Urothelium cell line (cell line): ENCODE measurements at regions not wholly inside any gene's neighbourhood (a gene's known extent, or its start where the extent isn't known, plus 50 kb on each side); places are given as distances from the start of the nearest gene placed in this dataset.

Source experiments
- DNase-seq: peaks from one replicate; pipeline ENCODE4 v3.0.0; 2011; ENCODE audit warnings: low spot score, mixed read lengths
- FAIRE-seq: peaks from 2 replicates; lab custom pipeline; 2011; peaks lifted over from hg19 to GRCh38; lab: Jason Lieb, UNC

DNA sequence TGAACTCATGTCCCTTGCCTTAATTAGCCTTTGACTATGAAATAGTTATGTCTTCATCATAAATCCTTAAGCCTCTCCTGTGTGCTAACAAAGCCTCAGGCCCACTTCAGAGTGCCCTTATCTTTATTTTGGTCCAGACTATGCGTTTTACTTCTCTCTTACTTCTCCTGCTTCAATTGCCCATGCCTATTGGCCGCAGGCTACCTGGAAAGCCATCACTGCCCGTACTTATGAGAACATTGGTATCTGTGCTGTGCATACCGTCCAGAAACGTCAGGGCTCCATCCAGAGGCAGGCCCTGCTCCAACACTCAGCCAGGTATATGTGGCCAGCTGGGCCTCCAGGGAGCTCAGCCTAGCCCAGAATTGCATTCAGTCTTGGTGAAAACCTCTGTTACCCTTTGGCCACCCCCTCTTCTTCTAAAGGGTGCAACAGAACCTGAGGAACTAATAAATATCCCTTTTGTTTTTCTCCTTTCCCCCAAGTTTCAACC lies 212.4 kb upstream of the MTPN start:
- FAIRE-seq (no peak), DNase-seq (no peak)

DNA sequence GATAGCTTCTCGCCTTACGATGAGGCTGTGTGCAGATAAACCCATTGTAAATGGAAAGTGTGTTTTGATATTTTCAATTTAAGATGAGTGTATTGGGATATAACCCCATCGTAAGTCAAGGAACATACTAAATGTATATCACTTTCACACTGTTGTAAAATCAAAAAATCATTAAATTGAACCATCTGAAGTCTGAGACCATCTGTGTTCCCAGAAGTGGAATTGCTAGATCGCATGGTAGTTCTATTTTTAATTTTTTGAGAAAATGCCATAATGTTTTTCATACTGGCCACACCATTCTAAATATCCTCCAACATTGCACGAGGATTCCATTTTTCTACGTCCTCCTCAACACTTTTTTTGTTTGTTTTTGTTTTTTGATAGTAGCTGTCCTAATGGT lies 209.1 kb upstream of the MTPN start:
- FAIRE-seq (no peak), DNase-seq (no peak)

DNA sequence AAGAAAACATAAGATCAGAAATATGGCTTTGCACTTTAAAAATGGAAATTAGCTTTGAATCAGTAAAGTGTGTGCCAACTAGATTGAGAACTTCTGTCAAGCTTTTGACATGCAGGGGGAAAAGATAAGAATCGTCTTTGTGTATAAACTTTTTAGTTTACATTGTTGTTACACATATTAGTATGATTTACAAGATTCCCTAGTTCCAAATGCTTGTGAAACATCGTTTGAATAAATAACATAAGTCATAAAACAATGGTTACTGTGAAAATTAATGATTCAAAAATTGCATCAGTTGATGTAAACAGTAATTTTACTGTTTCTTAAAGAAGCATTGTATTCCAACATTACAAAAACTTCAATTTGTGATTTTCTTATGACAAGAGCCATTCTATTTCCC lies 207.6 kb upstream of the MTPN start:
- DNase-seq (no peak), FAIRE-seq (no peak)

DNA sequence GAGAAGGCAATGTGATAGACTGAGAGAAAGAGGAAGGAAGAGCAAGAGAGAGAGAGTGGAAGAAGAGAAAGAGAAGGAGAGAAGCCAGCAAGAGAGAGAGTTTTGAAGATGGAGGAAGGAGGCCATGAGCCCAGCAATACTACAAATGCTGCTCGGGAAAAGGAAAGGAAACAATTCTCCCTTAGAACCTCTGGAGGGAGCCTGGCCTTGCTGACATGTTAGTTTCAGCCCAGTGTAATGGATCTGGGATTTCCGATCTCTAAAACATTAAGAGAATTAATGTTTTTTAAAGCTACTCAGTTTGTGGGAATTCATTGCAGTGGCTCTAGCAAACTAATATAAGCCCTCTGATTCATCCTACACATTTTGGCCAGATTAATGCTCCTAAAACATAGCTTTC lies 206.8 kb upstream of the MTPN start:
- FAIRE-seq, result no peak

DNA sequence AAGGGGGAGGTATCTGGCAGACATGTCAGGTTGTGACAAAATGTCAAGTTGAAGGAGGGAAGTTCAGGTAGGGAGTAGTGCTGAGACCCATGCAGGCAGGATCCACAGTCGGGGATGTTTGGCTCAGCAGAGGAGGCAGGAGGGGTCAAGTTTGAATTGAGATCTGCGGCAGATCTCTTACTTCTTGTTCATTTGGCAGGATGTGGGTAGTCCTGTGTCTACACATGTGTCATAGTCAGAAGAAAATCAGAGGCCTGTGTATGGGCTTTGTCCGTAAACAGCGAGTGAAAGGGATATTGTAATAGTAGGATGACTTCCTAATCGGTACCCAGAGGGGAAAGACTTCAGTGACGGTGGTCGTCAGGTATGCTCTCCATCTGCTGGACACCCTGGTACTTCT lies 203.8 kb upstream of the MTPN start:
- no peak for FAIRE-seq

More for the DNA sequence above, 206.8 kb upstream of the MTPN start:
- DNase-seq, result no peak

DNA sequence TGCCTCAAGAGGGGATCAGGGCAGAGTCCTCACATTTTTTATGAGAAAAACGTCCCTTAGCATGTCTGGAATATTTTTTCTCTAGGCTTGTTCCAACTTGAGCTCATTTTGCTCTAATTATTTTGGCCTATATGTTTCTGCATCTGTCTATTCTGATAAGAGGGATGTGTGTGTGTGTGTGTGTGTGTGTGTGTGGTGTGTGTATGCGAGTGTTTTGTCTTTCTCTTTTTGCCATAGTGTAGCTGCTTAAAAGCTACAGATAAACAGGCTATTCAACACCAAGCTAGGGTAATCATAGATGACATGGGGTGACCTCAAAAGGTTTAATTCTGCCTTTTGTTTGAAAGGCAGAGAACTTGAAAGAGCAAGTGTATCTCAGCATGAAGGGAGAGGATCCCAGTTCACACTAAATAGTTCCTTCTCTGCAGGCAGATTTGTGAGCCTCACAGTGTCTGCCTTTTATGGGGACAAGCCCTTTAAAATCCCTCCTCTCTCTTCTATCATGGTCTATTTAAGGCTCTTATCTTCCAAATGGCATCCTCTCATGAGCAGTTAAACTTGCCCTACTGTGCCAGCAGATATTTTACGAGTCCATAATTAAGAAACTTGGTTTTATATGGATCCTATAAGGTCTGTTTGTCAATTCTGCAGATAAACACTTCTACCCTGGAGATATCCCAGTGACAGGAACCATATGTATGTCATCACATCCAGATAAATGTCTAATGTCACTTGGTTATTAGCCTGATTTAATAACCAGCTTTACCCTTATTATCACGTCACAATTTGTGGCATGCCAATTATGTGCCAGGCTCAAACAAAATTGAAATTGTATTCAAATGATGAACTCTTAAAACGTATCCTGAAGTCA lies 202.9 kb upstream of the MTPN start:
- no peak for FAIRE-seq
- no peak for DNase-seq

More for the DNA sequence above, 203.8 kb upstream of the MTPN start:
- DNase-seq, result no peak

DNA sequence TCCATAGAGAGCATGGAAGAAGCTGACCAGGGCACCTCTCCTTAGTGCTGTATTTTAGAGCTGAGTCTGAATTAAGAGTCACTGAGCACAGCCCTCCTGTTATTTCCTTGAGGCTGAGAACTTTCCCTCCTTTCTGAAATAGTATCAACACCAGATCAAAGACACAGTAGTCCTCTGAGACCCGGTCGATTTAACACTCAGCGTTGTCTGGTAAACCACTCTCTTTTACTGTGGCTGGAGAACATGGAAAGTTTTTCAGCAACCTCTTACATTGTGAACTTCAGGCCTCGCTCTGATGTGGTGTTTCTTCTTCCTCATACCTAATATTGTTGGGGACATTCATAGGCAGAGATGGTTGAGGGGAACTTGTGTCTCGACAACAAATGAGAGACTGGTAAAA lies 202.0 kb upstream of the MTPN start:
- FAIRE-seq (no peak), DNase-seq (no peak)

DNA sequence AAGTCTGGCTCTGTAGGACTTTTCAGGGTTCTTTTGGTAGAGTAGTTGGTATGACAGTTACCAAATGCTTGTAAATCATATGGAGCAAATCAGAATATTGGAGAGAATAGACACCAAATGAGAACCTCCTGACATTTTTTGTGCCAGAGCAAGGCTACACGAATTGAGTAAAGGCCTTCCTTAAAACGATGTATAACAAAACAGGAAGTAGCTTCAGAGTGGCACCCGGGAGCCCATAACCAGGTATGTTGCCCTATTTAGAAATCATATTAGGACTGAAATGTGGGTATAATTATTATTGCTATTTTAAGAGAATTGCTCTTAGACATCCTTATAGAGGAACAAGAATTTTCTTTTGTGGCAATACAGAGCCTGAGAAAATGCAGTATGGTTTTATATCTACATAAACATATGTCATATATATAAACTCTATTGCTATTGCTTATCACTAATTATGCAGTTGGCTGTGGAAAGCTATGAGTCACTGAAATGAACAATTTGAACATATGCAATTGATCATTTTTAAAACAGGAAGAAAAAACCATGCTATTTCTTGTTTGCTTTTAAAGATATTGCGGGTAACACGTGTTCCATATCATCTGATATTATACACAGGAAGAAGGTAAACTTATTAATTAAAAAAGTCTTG lies 197.4 kb upstream of the MTPN start:
- DNase-seq, result no peak
- FAIRE-seq, result no peak

DNA sequence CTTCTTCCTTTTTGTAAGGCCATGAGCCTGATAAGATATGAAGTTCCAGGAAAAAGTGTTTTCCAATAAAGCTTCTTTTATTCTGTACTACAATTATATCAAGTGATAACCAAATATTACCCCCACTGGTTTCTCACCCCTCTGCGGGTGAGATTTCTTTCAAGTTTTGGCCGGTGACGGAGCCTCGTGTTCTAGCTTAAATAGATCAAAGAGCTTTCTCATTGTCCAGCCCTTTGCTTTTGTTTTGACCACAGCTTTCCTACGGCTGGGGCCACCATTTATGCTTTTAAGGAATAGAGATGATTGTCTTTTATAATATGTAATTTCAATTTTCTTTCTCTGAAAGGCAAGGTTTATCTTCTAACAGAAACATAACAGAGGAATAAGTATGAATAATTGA lies 196.7 kb upstream of the MTPN start:
- DNase-seq (no peak), FAIRE-seq (no peak)

DNA sequence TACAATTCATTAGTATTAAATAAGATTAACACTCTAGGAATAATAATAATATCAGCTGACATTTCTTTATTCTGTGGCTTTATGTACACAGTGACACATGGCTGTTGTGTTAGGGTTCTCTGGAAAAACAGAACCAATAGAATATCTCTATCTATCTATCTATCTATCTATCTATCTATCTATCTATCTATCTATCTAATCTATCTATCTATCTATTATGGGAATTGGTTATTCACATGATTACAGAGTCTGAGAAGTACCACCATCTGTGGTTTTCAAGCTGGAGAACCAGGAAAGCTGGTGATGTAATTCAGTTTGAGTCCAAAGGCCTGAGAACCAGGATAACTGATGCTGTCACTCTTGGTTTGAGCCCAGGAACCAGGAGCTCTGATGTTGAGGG lies 194.1 kb upstream of the MTPN start:
- no peak for FAIRE-seq

DNA sequence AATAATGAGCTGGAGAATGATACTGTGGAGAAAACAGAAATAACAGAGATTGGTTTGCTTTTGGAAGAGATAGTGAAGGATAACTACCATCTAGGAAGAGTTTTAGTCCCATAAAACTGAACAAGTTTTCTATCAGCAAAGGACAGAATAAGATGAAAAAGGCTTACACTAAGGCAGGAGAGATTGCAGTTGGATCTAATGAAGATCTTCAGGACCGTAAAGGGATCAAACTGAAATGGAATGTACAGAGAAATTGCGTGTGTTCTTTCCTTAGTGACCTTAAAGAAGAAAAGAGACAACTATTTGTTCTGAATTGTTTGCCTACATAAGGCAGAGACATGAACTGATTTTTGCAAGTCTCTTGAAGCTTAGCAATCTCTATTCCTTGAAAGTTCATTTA lies 191.7 kb upstream of the MTPN start:
- no peak for DNase-seq
- no peak for FAIRE-seq

More for the DNA sequence above, 194.1 kb upstream of the MTPN start:
- no peak for DNase-seq

DNA sequence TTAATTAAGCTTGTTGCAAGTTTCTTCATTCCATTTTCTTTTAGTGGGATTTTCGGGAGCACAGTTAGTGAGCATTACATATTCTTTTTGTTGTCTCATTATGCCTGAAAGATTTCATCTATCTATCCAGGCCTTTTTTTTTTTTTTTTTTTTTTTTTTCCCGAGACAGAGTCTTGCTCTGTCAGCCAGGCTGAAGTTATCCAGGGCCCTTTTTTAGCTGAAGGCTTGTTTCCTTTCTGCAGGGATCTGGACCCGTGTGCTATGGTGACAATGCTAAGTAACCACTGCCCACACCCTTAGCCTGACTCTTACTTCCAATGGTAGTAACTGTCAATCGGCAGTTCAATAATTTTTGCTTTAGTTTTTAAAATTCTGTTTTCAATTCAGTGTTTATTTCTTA lies 190.8 kb upstream of the MTPN start:
- no peak for FAIRE-seq
- DNase-seq, result no peak

DNA sequence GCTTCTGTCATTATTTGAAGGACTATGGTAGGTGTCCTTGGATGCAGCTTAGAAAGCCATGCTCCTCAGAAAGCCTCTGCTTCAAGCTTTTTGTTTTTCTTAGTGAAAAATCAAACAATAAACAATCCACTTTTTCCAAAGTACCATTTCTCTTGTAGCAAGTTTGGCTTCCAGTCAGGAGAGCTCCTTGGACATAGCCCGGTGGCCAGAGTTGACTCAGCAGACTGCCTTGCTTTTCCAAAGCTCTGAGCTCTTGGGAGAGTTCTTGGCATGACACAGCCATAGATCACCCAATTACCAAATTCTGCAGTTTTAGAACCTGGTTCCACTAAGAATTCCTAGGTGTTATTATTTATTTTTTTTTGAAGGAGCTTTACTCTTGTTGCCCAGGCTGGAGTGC lies 189.4 kb upstream of the MTPN start:
- no peak for DNase-seq
- FAIRE-seq, result no peak

DNA sequence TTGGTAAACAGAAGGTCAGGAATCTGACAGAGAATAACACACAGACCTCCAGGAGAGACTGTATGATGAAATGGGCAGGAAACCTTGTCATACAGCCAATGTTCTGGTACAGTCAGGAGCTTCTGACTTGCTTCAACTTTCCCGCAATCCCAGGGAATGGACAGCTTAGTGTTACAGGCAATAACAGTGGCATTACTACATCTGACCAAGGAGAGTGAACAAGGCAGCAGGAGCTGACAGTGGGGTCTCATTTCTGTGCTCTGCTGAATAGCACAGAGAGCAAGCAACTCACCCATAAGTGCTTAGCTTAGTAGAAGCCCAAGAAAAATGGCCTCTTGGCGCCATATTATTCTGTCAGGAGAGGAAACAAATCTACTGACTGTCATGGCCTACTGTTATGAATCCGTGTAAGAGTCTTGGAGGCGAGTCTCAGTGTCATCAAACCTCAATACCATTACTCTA lies 186.2 kb upstream of the MTPN start:
- DNase-seq (no peak), FAIRE-seq (no peak)

DNA sequence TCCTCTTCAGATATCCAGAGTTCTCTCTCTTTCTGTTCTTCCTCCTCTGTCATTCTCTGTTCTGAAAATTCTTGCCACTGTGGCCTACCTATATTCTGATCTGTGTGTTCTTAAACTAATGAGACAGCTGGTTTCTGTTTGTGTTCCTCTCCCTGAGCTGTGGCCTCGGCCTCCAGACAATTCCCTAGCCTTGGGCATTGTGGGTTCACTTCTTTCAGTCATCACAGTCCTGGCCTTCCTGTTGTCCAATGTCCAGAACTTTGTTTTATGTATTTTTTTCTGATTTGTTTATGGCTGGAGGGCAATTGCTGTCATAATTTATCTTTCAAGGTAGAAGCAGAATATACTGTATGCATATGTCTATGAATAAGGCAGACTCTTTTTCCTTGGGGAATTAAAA lies 173.2 kb upstream of the MTPN start:
- no peak for DNase-seq
- FAIRE-seq, result no peak

DNA sequence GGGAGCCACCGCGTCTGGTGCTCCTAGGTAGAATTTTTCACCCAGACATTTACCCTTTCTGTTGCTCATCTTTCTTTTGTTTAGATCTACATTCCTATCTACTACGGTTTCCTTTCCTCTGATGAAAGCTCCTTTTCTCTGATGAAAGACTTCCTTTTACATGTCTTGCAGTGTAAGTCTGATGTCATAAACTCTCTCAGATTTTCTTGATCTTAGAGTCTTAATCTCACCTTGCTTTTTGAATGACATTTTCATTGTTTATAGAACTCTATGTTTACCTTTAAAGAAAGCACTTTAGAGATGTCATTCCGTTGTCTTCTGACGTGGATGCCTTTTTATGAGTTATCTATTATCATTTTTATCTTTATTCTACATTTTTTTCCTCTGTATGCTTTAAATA lies 171.8 kb upstream of the MTPN start:
- FAIRE-seq (no peak), DNase-seq (no peak)

DNA sequence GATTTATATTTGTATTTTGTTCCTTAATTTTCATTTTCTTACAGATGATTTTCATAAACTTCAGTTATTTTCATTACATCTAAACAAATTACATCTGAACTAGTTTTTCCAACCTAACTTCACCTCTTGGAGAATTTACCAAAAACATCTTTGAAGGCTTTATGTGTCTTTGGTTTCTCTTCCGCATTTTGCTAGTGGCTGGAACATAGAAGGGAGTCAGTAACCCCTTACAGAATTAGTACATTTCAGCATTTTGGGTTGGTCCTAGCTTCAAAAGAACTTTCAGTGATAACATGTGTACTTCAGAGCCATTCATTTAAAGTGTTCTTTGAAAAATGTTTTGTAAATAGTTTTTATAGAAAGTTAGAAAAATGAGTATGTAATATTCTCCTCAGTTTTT lies 169.8 kb upstream of the MTPN start:
- FAIRE-seq, result no peak
- no peak for DNase-seq

DNA sequence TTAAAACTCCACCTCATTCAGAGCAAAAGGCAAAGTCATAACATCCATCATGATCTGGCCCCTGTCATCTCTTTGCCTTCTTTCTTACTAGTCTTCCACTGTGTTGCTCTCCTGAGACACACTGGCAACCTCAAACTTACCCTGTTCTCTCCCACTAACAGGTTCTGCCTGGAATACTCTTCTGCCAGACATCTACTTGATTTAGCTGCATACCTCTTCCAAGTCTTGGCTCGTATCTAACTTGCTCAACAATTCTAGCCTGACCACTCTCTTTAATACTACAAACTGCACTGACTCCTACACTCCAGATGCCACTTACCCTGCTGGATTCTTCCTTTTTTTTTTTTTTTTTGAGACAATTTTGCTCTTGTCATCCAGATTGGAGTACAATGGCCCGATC lies 167.0 kb upstream of the MTPN start:
- FAIRE-seq (no peak), DNase-seq (no peak)

DNA sequence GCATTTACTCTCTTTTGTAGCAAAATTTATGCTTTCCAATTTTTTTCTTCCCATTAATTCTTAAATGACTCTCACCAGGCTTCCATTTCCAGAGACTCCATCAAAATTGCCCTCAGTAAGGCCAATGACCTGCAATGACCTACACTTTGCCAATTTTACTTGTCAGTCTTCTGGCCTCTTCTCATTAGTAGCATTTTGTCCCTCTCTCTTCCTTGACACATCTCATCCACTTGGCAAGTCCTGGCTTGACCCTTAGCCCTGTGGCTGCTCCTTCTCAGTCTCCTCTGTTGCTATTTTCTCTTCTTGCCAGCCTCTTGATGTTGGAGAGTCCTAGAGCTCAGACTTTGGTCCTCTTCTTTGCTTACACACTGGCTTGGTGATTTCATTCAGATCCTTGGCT lies 166.1 kb upstream of the MTPN start:
- DNase-seq (no peak), FAIRE-seq (no peak)

DNA sequence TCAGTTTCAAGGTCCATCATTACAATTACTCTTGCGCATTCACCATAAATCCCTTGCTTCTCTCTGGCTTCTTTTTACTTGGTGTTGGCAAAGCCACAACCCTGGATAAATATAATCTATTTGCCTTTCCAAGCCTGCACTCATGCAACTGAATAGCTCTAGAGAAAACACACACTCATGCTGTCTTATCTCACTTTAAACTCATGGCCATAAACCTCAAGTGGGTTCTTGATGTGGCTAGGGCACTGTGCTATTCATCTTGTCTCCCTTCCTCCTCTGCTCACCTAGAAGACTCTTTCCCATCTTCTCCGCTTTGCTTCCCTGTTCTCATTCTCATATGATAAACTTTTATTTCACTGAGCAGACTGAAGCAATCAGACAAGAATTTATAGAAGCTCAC lies 165.4 kb upstream of the MTPN start:
- FAIRE-seq (no peak), DNase-seq (no peak)

DNA sequence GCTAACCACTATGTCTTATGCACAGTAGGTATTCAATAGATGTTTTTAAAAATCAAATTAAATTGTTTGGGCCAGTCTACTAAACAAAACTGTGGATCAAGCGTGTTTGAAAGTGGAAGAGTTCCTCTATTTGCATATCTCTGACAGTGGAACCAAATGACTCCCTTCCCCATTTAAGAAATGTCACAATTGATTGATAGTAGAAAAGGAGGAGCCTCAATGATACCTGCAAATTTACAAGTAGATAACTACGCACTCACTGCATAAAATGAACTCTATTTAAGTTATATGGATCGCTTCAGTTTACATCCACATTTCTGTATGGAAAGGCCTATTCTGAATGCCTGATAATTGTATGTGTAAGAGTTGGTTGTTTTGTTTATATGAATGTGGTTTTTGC lies 163.3 kb upstream of the MTPN start:
- FAIRE-seq (no peak), DNase-seq (no peak)

DNA sequence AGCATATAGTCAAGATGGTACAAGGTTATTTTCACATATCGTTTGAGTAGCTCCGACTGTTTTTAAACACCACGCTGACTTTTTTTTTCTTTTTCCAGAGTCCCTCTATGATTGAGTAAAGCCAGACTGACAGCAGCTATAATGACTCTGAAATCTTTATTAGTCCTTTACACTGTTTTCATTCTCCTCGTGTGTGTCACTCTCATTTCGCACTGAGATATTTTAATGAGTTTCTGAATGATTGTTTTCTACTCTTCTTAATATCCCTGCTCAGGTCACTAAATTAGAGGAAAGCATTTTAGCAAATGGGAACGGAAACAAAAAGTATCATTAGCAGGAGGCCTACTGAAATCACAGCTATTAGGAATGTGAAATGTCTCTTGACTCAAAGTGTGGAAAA lies 162.3 kb upstream of the MTPN start:
- FAIRE-seq (no peak), DNase-seq (no peak)
